C4-2B (cell line): ENCODE measurements at regions not wholly inside any gene's neighbourhood (a gene's known extent, or its start where the extent isn't known, plus 50 kb on each side); places are given as distances from the start of the nearest gene placed in this dataset.
"Not testable (repeated sequence)": the region's sequence is repeated elsewhere in the genome, so short reads cannot be mapped to it uniquely, and the experiment has no call there.

Source experiments
- H3K27ac ChIP-seq: fragments of 450-650 bp; 2 replicates; pipeline ENCODE4 v1.5.1; 2017
- CTCF ChIP-seq: fragments of 450-650 bp; conservative IDR thresholded peaks from 2 replicates; pipeline ENCODE4 v1.5.1; 2017; ENCODE audit warnings: mild to moderate bottlenecking
- ZFX ChIP-seq: fragments of 450-650 bp; IDR thresholded peaks from 2 replicates; pipeline ENCODE4 v1.6.1; 2017

GRCh38 chr16:51851111-51851510 is 695.8 kb downstream of the TOX3 start:
- TF ChIP-seq CTCF (no peak), ZFX (no peak)
- no peak overlapping the region for H3K27ac ChIP-seq

GRCh38 chr16:51849715-51850114 is 697.2 kb downstream of the TOX3 start:
- no peak overlapping the region for H3K27ac ChIP-seq
- TF ChIP-seq CTCF (no peak), ZFX (no peak)

- TF ChIP-seq ZFX: no peak
- H3K27ac ChIP-seq: no peak overlapping the region
Observed at GRCh38 chr16:51845586-51846305, 694.7 kb upstream of the SALL1 start.

GRCh38 chr16:51839727-51840462 is 688.8 kb upstream of the SALL1 start:
- no peak overlapping the region for H3K27ac ChIP-seq
- TF ChIP-seq ZFX (no peak), CTCF (no peak)

DNA sequence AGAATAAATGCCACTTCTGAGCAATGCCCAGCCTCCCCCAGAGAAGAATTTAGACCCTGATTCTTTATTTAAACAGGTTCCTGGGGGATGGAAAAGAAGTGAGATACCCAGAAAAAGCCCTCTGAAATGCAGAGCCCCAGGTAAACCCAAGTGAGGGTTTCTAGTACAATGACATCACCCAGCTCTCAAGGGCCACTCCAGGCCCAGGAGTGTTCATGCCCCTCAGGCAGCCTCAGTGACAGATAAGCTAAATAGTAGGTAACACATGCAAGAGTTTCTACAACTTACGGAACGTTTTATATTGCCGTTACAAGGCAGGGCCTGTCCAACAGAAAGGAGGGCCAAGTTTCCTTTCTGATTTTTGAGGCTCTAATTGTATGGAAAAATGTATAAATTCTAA is 683.7 kb upstream of the SALL1 start:
- H3K27ac ChIP-seq: no peak overlapping the region
- TF ChIP-seq CTCF: no peak
- TF ChIP-seq ZFX: no peak

GRCh38 chr16:51834133-51834532 is 683.1 kb upstream of the SALL1 start:
- no peak for TF ChIP-seq CTCF
- no peak for TF ChIP-seq ZFX
- H3K27ac ChIP-seq: no peak overlapping the region

GRCh38 chr16:51831595-51832367 is 680.7 kb upstream of the SALL1 start:
- no peak overlapping the region for H3K27ac ChIP-seq
- TF ChIP-seq CTCF (no peak), ZFX (no peak)

DNA sequence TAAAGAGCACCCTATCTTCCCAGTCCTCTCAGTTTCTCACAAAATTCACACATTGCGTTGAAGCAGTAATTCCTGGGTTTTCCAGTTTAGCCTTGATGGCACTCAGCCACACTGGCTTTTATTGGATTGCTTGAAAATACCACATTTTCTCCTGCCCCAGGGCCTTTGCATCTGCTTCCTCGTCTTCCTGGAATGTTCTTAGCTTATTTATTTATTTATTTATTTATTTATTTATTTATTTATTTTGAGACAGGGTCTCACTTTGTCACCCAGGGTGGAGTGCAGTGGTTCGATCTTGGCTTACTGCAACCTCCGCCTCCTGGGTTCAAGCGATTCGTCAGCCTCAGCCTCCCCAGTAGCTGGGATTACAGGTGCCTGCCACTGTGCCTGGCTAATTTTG is 680.0 kb upstream of the SALL1 start:
- not testable (repeated sequence) for H3K27ac ChIP-seq
